ENCODE measurements at regions not wholly inside any gene's neighbourhood (a gene's known extent, or its start where the extent isn't known, plus 50 kb on each side); places are given as distances from the start of the nearest gene placed in this dataset.

DNA sequence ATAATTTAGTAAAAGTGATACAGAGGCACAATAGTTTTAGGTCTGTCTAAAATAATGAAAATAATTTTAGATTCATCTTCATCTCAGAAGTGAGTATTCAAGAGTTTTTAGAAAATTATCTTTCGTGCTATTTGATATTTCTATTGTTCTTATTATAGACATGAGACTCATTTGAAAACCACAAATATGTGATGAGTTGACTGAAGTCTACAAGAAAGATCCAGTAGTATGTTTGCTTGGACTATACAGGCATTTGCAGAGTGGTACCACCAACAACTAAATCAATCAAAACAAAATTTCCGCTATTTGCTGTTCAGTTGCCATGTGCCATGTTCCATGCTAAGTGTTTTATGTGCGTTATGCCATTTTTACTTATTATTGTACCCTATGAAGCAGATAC lies 1318.5 kb downstream of the STIM2 start:
- TF ChIP-seq GATA3 (IDR thresholded peaks at IDR 0.05; ENCODE audit: low read depth, low read length), result no peak
- no peak for TF ChIP-seq GATA2 (IDR thresholded peaks at IDR 0.05; ENCODE audit: low read depth, low read length)

Measured in SH-SY5Y (cell line).